NCI-H1436 (cell line): ENCODE measurements at regions not wholly inside any gene's neighbourhood (a gene's known extent, or its start where the extent isn't known, plus 50 kb on each side); places are given as distances from the start of the nearest gene placed in this dataset.

Source experiments
- DNase-seq: peaks from one replicate; lab custom pipeline; 2025; lab: John Stamatoyannopoulos, UW

GRCh38 chr10:44435196-44435595 lies 50.3 kb upstream of the CXCL12 start:
- DNase-seq: no peak

GRCh38 chr10:44436240-44436639 lies 51.3 kb upstream of the CXCL12 start:
- DNase-seq: no peak

GRCh38 chr10:44437840-44438511 lies 53.1 kb upstream of the CXCL12 start:
- no peak for DNase-seq

GRCh38 chr10:44439239-44439957 lies 54.5 kb upstream of the CXCL12 start:
- DNase-seq: no peak

GRCh38 chr10:44439958-44440244 lies 55.0 kb upstream of the CXCL12 start:
- no peak for DNase-seq

GRCh38 chr10:44457259-44457658 lies 72.4 kb upstream of the CXCL12 start:
- DNase-seq: no peak

GRCh38 chr10:44458671-44459413 lies 73.9 kb upstream of the CXCL12 start:
- DNase-seq: no peak

- DNase-seq: no peak
Measured at GRCh38 chr10:44459671-44460070, 74.8 kb upstream of the CXCL12 start.

- DNase-seq: no peak
Measured at GRCh38 chr10:44460416-44460815, 75.5 kb upstream of the CXCL12 start.

GRCh38 chr10:44462338-44462914 lies 77.5 kb upstream of the CXCL12 start:
- DNase-seq: no peak

GRCh38 chr10:44463511-44464121 lies 78.7 kb upstream of the CXCL12 start:
- DNase-seq: no peak

- DNase-seq: no peak
Measured at GRCh38 chr10:44464503-44464902, 79.6 kb upstream of the CXCL12 start.

- no peak for DNase-seq
Measured at GRCh38 chr10:44465401-44466115, 80.7 kb upstream of the CXCL12 start.

GRCh38 chr10:44466236-44466635 lies 81.3 kb upstream of the CXCL12 start:
- no peak for DNase-seq

- no peak for DNase-seq
Measured at GRCh38 chr10:44467090-44467489, 82.2 kb upstream of the CXCL12 start.

GRCh38 chr10:44467900-44468299 lies 83.0 kb upstream of the CXCL12 start:
- DNase-seq: no peak

- no peak for DNase-seq
Measured at GRCh38 chr10:44468525-44468924, 83.6 kb upstream of the CXCL12 start.

- DNase-seq: no peak
Measured at GRCh38 chr10:44468965-44469364, 84.1 kb upstream of the CXCL12 start.

GRCh38 chr10:44470784-44471183 lies 85.9 kb upstream of the CXCL12 start:
- DNase-seq: no peak

- DNase-seq: no peak
Measured at GRCh38 chr10:44471410-44471809, 86.5 kb upstream of the CXCL12 start.

GRCh38 chr10:44473146-44473545 lies 88.2 kb upstream of the CXCL12 start:
- no peak for DNase-seq
